ENCODE measurements at regions not wholly inside any gene's neighbourhood (a gene's known extent, or its start where the extent isn't known, plus 50 kb on each side); places are given as distances from the start of the nearest gene placed in this dataset.

DNA sequence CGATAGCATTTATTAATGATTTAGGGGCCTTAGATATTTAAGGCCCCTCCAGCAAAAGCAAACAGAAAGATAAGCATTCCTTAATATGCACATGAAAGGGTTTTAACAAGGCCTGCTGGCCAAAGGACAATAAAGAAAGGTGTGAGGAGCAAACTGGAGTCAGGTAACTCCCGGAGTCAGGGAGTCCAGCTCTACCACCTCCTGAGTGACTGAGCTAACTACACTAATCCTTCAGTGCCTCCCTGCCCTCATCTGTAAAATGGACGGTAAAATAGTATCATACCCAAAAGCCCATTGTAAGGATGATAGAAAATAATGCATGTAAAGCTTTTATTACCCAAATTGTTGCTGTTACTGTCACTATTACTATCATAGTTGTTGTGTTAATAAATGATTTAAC, 161.7 kb downstream of the SIPA1L2 start:
- DNase-seq (ENCODE audit: low spot score) (no peak), ATAC-seq (peak; percentile 84)
- Mint-ChIP-seq H3K36me3 (peaks cover 13% of the 10 kb centered on the region), H3K27me3 (ENCODE audit: low read depth) (peaks cover 87% of the 10 kb centered on the region), H3K9me3 (no peaks in the 10 kb centered on the region), H3K4me3 (no peak overlapping the region), H3K27ac (no peak overlapping the region), H3K4me1 (peaks cover 34% of the 10 kb centered on the region)
- TF ChIP-seq AR (CRISPR knock-in tag; IDR thresholded peaks at IDR 0.05) (no peak), PREB (CRISPR knock-in tag; IDR thresholded peaks at IDR 0.05; ENCODE audit: borderline replicate concordance) (no peak), E2F1 (CRISPR knock-in tag; IDR thresholded peaks at IDR 0.05) (no peak), NR2C2 (CRISPR knock-in tag; IDR thresholded peaks at IDR 0.05) (no peak), TCF7 (CRISPR knock-in tag; IDR thresholded peaks at IDR 0.05; ENCODE audit: low read depth) (no peak), MYBL2 (CRISPR knock-in tag; IDR thresholded peaks at IDR 0.05) (no peak), KAT7 (CRISPR knock-in tag; IDR thresholded peaks at IDR 0.05; ENCODE audit: borderline replicate concordance) (no peak), ZNF425 (CRISPR knock-in tag; conservative IDR thresholded peaks at IDR 0.05) (no peak), ZNF671 (CRISPR knock-in tag; IDR thresholded peaks at IDR 0.05) (no peak), RORB (CRISPR knock-in tag; IDR thresholded peaks at IDR 0.05) (no peak), ESRRA (CRISPR knock-in tag; IDR thresholded peaks at IDR 0.05; ENCODE audit: borderline replicate concordance) (no peak), ELF4 (CRISPR knock-in tag; IDR thresholded peaks at IDR 0.05; ENCODE audit: low read depth) (no peak), AFF4 (CRISPR knock-in tag; IDR thresholded peaks at IDR 0.05; ENCODE audit: borderline replicate concordance) (no peak)
- TF ChIP-seq, protein P1, sequence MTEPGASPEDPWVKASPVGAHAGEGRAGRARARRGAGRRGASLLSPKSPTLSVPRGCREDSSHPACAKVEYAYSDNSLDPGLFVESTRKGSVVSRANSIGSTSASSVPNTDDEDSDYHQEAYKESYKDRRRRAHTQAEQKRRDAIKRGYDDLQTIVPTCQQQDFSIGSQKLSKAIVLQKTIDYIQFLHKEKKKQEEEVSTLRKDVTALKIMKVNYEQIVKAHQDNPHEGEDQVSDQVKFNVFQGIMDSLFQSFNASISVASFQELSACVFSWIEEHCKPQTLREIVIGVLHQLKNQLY (CRISPR knock-in tag; IDR thresholded peaks at IDR 0.05) = no peak
- ChIA-PET CTCF (interaction anchor here (0.9 to 2.0 kb wide), 4 partner anchors 9 to 712 kb away, joined by 3 to 7 read pairs (median 4); no protein-coding TSS in a partner anchor), POLR2A (no interaction called here)
